ENCODE measurements at regions not wholly inside any gene's neighbourhood (a gene's known extent, or its start where the extent isn't known, plus 50 kb on each side); places are given as distances from the start of the nearest gene placed in this dataset.
"Not testable (repeated sequence)": the region's sequence is repeated elsewhere in the genome, so short reads cannot be mapped to it uniquely, and the experiment has no call there.

GRCh38 chr6:104506429-104506828, 353.3 kb downstream of the HACE1 start:
- no peak for DNase-seq (ENCODE audit: low spot score)

- no peak for DNase-seq (ENCODE audit: low spot score)
Observed at GRCh38 chr6:104505838-104506237, 353.9 kb downstream of the HACE1 start.

- no peak for DNase-seq (ENCODE audit: low spot score)
Observed at GRCh38 chr6:104500265-104500664, 359.5 kb downstream of the HACE1 start.

- no peak for DNase-seq (ENCODE audit: low spot score)
Observed at GRCh38 chr6:104486035-104486434, 373.7 kb downstream of the HACE1 start.

GRCh38 chr6:104484626-104485025, 375.1 kb downstream of the HACE1 start:
- DNase-seq (ENCODE audit: low spot score) = no peak

- no peak for DNase-seq (ENCODE audit: low spot score)
Observed at GRCh38 chr6:104484191-104484590, 375.5 kb downstream of the HACE1 start.

- DNase-seq (ENCODE audit: low spot score) = no peak
Observed at GRCh38 chr6:104483225-104483834, 376.4 kb downstream of the HACE1 start.

- no peak for DNase-seq (ENCODE audit: low spot score)
Observed at GRCh38 chr6:104477569-104477968, 382.1 kb downstream of the HACE1 start.

- no peak for DNase-seq (ENCODE audit: low spot score)
Observed at GRCh38 chr6:104473021-104473429, 386.7 kb downstream of the HACE1 start.

- DNase-seq (ENCODE audit: low spot score) = no peak
Observed at GRCh38 chr6:104472021-104472901, 387.5 kb downstream of the HACE1 start.

- no peak for DNase-seq (ENCODE audit: low spot score)
Observed at GRCh38 chr6:104466306-104466705, 393.4 kb downstream of the HACE1 start.

GRCh38 chr6:104462811-104463599, 396.7 kb downstream of the HACE1 start:
- peak; percentile 15 for DNase-seq (ENCODE audit: low spot score)

- DNase-seq (ENCODE audit: low spot score) = no peak
Observed at GRCh38 chr6:104460738-104461483, 398.8 kb downstream of the HACE1 start.

GRCh38 chr6:104459543-104459942, 400.2 kb downstream of the HACE1 start:
- no peak for DNase-seq (ENCODE audit: low spot score)

GRCh38 chr6:104449918-104450317, 409.8 kb downstream of the HACE1 start:
- peak; percentile 17 for DNase-seq (ENCODE audit: low spot score)

- not testable (repeated sequence) for DNase-seq (ENCODE audit: low spot score)
Observed at GRCh38 chr6:104446101-104447080, 413.3 kb downstream of the HACE1 start.

GRCh38 chr6:104434519-104434918, 425.2 kb downstream of the HACE1 start:
- DNase-seq (ENCODE audit: low spot score) = no peak

- DNase-seq (ENCODE audit: low spot score) = no peak
Observed at GRCh38 chr6:104431096-104431495, 428.6 kb downstream of the HACE1 start.

GRCh38 chr6:104428184-104428583, 431.5 kb downstream of the HACE1 start:
- DNase-seq (ENCODE audit: low spot score) = no peak

- DNase-seq (ENCODE audit: low spot score) = no peak
Observed at GRCh38 chr6:104423691-104424090, 436.0 kb downstream of the HACE1 start.

GRCh38 chr6:104421650-104422049, 438.1 kb downstream of the HACE1 start:
- no peak for DNase-seq (ENCODE audit: low spot score)

Data from HuH-7.5 (cell line).